ENCODE measurements at regions not wholly inside any gene's neighbourhood (a gene's known extent, or its start where the extent isn't known, plus 50 kb on each side); places are given as distances from the start of the nearest gene placed in this dataset.

GRCh38 chr2:153057743-153058142 lies 339.3 kb downstream of the ARL6IP6 start:
- H3K4me3 ChIP-seq, result no peak overlapping the region
- intact Hi-C loops (cut with DNase I), result no loop called here
- no peaks in the 10 kb centered on the region for H3K36me3 ChIP-seq
- TF ChIP-seq CTCF (IDR thresholded peaks at IDR 0.05), result no peak
- no peak overlapping the region for H3K27ac ChIP-seq
- H3K9me3 ChIP-seq, result no peaks in the 10 kb centered on the region
- H3K4me1 ChIP-seq, result no peaks in the 10 kb centered on the region
- no peaks in the 10 kb centered on the region for H3K27me3 ChIP-seq (ENCODE audit: low read depth)
- no peak for ATAC-seq
- no peak for DNase-seq

- Histone ChIP-seq H3K4me3 (no peak overlapping the region), H3K27me3 (ENCODE audit: low read depth) (no peaks in the 10 kb centered on the region), H3K27ac (no peak overlapping the region), H3K9me3 (no peaks in the 10 kb centered on the region), H3K4me1 (no peaks in the 10 kb centered on the region), H3K36me3 (no peaks in the 10 kb centered on the region)
- intact Hi-C loops (cut with DNase I), result no loop called here
- no peak for DNase-seq
- no peak for TF ChIP-seq CTCF (IDR thresholded peaks at IDR 0.05)
- ATAC-seq, result no peak
Measured at GRCh38 chr2:153055182-153055581, 336.8 kb downstream of the ARL6IP6 start.

- Histone ChIP-seq H3K27ac (no peak overlapping the region), H3K27me3 (ENCODE audit: low read depth) (no peaks in the 10 kb centered on the region), H3K4me1 (no peaks in the 10 kb centered on the region), H3K4me3 (no peak overlapping the region), H3K9me3 (no peaks in the 10 kb centered on the region), H3K36me3 (no peaks in the 10 kb centered on the region)
- ATAC-seq (no peak), DNase-seq (no peak)
- no peak for TF ChIP-seq CTCF (IDR thresholded peaks at IDR 0.05)
- intact Hi-C loops (cut with DNase I), result no loop called here
Measured at GRCh38 chr2:153052807-153053559, 334.6 kb downstream of the ARL6IP6 start.

- TF ChIP-seq CTCF (IDR thresholded peaks at IDR 0.05), result no peak
- intact Hi-C loops (cut with DNase I), result no loop called here
- DNase-seq (no peak), ATAC-seq (no peak)
- Histone ChIP-seq H3K9me3 (no peaks in the 10 kb centered on the region), H3K36me3 (no peaks in the 10 kb centered on the region), H3K27ac (no peak overlapping the region), H3K4me1 (no peaks in the 10 kb centered on the region), H3K27me3 (ENCODE audit: low read depth) (no peaks in the 10 kb centered on the region), H3K4me3 (no peak overlapping the region)
Measured at GRCh38 chr2:153047220-153047619, 328.8 kb downstream of the ARL6IP6 start.

- no peaks in the 10 kb centered on the region for H3K9me3 ChIP-seq
- no peaks in the 10 kb centered on the region for H3K36me3 ChIP-seq
- no peak overlapping the region for H3K27ac ChIP-seq
- TF ChIP-seq CTCF (IDR thresholded peaks at IDR 0.05), result no peak
- H3K4me3 ChIP-seq, result no peak overlapping the region
- ATAC-seq (no peak), DNase-seq (no peak)
- H3K4me1 ChIP-seq, result no peaks in the 10 kb centered on the region
- intact Hi-C loops (cut with DNase I), result no loop called here
- no peaks in the 10 kb centered on the region for H3K27me3 ChIP-seq (ENCODE audit: low read depth)
Measured at GRCh38 chr2:153043385-153043784, 325.0 kb downstream of the ARL6IP6 start.
